ENCODE measurements at regions not wholly inside any gene's neighbourhood (a gene's known extent, or its start where the extent isn't known, plus 50 kb on each side); places are given as distances from the start of the nearest gene placed in this dataset.

- Histone ChIP-seq H3K4me1 (ENCODE audit: control insufficient read depth, low read length) (no peaks in the 10 kb centered on the region), H3K9me2 (replicated peaks; ENCODE audit: control insufficient read depth, low read length) (no peaks in the 10 kb centered on the region), H3K4me3 (ENCODE audit: low read length) (no peak overlapping the region), H3K36me3 (ENCODE audit: control insufficient read depth, low read length) (no peaks in the 10 kb centered on the region), H3K9me3 (ENCODE audit: control insufficient read depth, insufficient read depth, low read length) (no peaks in the 10 kb centered on the region), H3K27me3 (ENCODE audit: control insufficient read depth, low read length) (no peaks in the 10 kb centered on the region), H3K4me2 (ENCODE audit: low read length) (no peak overlapping the region), H3F3A (ENCODE audit: control insufficient read depth, insufficient read depth) (no peaks in the 10 kb centered on the region), H3K27ac (ENCODE audit: low read depth, low read length) (no peak overlapping the region), H3K79me2 (ENCODE audit: control insufficient read depth, low read length) (no peaks in the 10 kb centered on the region), H4K20me1 (ENCODE audit: control insufficient read depth, insufficient read depth, low read depth, low read length) (no peaks in the 10 kb centered on the region)
- TF ChIP-seq EZH2phosphoT487 (IDR thresholded peaks at IDR 0.05; ENCODE audit: borderline replicate concordance, low read length) (no peak), CTCF (IDR thresholded peaks at IDR 0.05; ENCODE audit: low read depth, low read length, poor library complexity, severe bottlenecking) (no peak)
Observed at GRCh38 chr4:17018013-17018412, 119.6 kb upstream of the LDB2 start.

GRCh38 chr4:17013382-17014006 is 115.0 kb upstream of the LDB2 start:
- H4K20me1 ChIP-seq (ENCODE audit: control insufficient read depth, insufficient read depth, low read depth, low read length): no peaks in the 10 kb centered on the region
- H3K79me2 ChIP-seq (ENCODE audit: control insufficient read depth, low read length): no peaks in the 10 kb centered on the region
- no peaks in the 10 kb centered on the region for H3K27me3 ChIP-seq (ENCODE audit: control insufficient read depth, low read length)
- H3K4me3 ChIP-seq (ENCODE audit: low read length): no peak overlapping the region
- H3K9me2 ChIP-seq (replicated peaks; ENCODE audit: control insufficient read depth, low read length): no peaks in the 10 kb centered on the region
- no peaks in the 10 kb centered on the region for H3K9me3 ChIP-seq (ENCODE audit: control insufficient read depth, insufficient read depth, low read length)
- H3F3A ChIP-seq (ENCODE audit: control insufficient read depth, insufficient read depth): no peaks in the 10 kb centered on the region
- TF ChIP-seq CTCF (IDR thresholded peaks at IDR 0.05; ENCODE audit: low read depth, low read length, poor library complexity, severe bottlenecking) (no peak), EZH2phosphoT487 (IDR thresholded peaks at IDR 0.05; ENCODE audit: borderline replicate concordance, low read length) (no peak)
- H3K27ac ChIP-seq (ENCODE audit: low read depth, low read length): no peak overlapping the region
- H3K4me2 ChIP-seq (ENCODE audit: low read length): no peak overlapping the region
- H3K4me1 ChIP-seq (ENCODE audit: control insufficient read depth, low read length): no peaks in the 10 kb centered on the region
- H3K36me3 ChIP-seq (ENCODE audit: control insufficient read depth, low read length): no peaks in the 10 kb centered on the region

- no peaks in the 10 kb centered on the region for H3K36me3 ChIP-seq (ENCODE audit: control insufficient read depth, low read length)
- no peak overlapping the region for H3K4me2 ChIP-seq (ENCODE audit: low read length)
- H4K20me1 ChIP-seq (ENCODE audit: control insufficient read depth, insufficient read depth, low read depth, low read length): no peaks in the 10 kb centered on the region
- no peaks in the 10 kb centered on the region for H3K9me2 ChIP-seq (replicated peaks; ENCODE audit: control insufficient read depth, low read length)
- no peaks in the 10 kb centered on the region for H3K79me2 ChIP-seq (ENCODE audit: control insufficient read depth, low read length)
- no peaks in the 10 kb centered on the region for H3K27me3 ChIP-seq (ENCODE audit: control insufficient read depth, low read length)
- no peak overlapping the region for H3K27ac ChIP-seq (ENCODE audit: low read depth, low read length)
- H3K4me1 ChIP-seq (ENCODE audit: control insufficient read depth, low read length): no peaks in the 10 kb centered on the region
- H3F3A ChIP-seq (ENCODE audit: control insufficient read depth, insufficient read depth): no peaks in the 10 kb centered on the region
- TF ChIP-seq CTCF (IDR thresholded peaks at IDR 0.05; ENCODE audit: low read depth, low read length, poor library complexity, severe bottlenecking) (no peak), EZH2phosphoT487 (IDR thresholded peaks at IDR 0.05; ENCODE audit: borderline replicate concordance, low read length) (no peak)
- no peak overlapping the region for H3K4me3 ChIP-seq (ENCODE audit: low read length)
- H3K9me3 ChIP-seq (ENCODE audit: control insufficient read depth, insufficient read depth, low read length): no peaks in the 10 kb centered on the region
Observed at GRCh38 chr4:17012451-17012850, 114.0 kb upstream of the LDB2 start.

Data from DOHH2 (cell line).